Liver (tissue), 8 donors: ENCODE measurements at regions not wholly inside any gene's neighbourhood (a gene's known extent, or its start where the extent isn't known, plus 50 kb on each side); places are given as distances from the start of the nearest gene placed in this dataset.

ENCODE experiments used
- DNase-seq: peaks from one replicate; pipeline ENCODE4 v3.0.0-alpha.2; 2017; ENCODE audit warnings: low spot score
- H3K27ac ChIP-seq, 2 donors: one replicate each; pipeline ENCODE4 v1.7.0; 2013; ENCODE audit warnings: inconsistent platforms in 2 of 2, low read length in 2 of 2, control low read depth in 1 of 2, low read depth in 1 of 2, mild to moderate bottlenecking in 1 of 2
- H3K27me3 ChIP-seq, 4 donors: one replicate each; pipeline versions ENCODE4 v1.6.1 to v1.7.0; 2013; ENCODE audit warnings: low read length in 3 of 4, inconsistent platforms in 1 of 4, mild to moderate bottlenecking in 1 of 4, moderate library complexity in 1 of 4; ENCODE audit not compliant: control insufficient read depth in 4 of 4, insufficient read depth in 4 of 4
- H3K36me3 ChIP-seq, 4 donors: one replicate each; pipeline versions ENCODE4 v1.6.1 to v1.7.0; 2013; ENCODE audit warnings: low read length in 3 of 4, mild to moderate bottlenecking in 3 of 4, low read depth in 1 of 4, moderate library complexity in 1 of 4; ENCODE audit not compliant: control insufficient read depth in 4 of 4, insufficient read depth in 3 of 4
- H3K4me1 ChIP-seq, 4 donors: one replicate each; pipeline versions ENCODE4 v1.6.1 to v1.7.0; 2013; ENCODE audit warnings: low read length in 3 of 4, mild to moderate bottlenecking in 3 of 4, moderate library complexity in 1 of 4; ENCODE audit not compliant: control insufficient read depth in 4 of 4, insufficient read depth in 4 of 4
- H3K4me3 ChIP-seq, 3 donors: one replicate each; pipeline versions ENCODE4 v1.6.1 to v1.7.0; 2013; ENCODE audit warnings: low read length in 3 of 3, control low read depth in 1 of 3, low read depth in 1 of 3, mild to moderate bottlenecking in 1 of 3
- H3K9ac ChIP-seq, 2 donors: one replicate each; pipeline ENCODE4 v1.7.0; 2013; ENCODE audit warnings: low read length in 2 of 2, mild to moderate bottlenecking in 2 of 2, moderate library complexity in 2 of 2, control low read depth in 1 of 2, low read depth in 1 of 2
- H3K9me3 ChIP-seq, 4 donors: one replicate each; pipeline versions ENCODE4 v1.6.1 to v1.7.0; 2013; ENCODE audit warnings: low read length in 3 of 4; ENCODE audit not compliant: control insufficient read depth in 4 of 4
- ATF3 ChIP-seq: IDR thresholded peaks from 2 replicates; pipeline ENCODE4 v1.6.1; 2016; ENCODE audit warnings: antibody characterized with exemption
- CTCF ChIP-seq: fragments of 150-350 bp; IDR thresholded peaks from 2 replicates; pipeline ENCODE4 v1.5.1; 2017; ENCODE audit warnings: improper control_type of control experiment, low read depth, low read length; ENCODE audit not compliant: missing input control
- EGR1 ChIP-seq, 2 donors: IDR thresholded peaks; 2 replicates each; pipeline ENCODE4 v1.6.1; 2016 to 2018; ENCODE audit warnings: antibody characterized with exemption in 2 of 2, low read depth in 2 of 2
- FOXA1 ChIP-seq: IDR thresholded peaks from 2 replicates; pipeline ENCODE4 v1.6.1; 2016; ENCODE audit warnings: antibody characterized with exemption
- FOXA2 ChIP-seq: IDR thresholded peaks from 2 replicates; pipeline ENCODE4 v1.6.1; 2016; ENCODE audit warnings: antibody characterized with exemption
- GABPA ChIP-seq, 2 donors: IDR thresholded peaks in 1 of 2; conservative IDR thresholded peaks in 1 of 2; 2 replicates each; pipeline ENCODE4 v1.6.1; 2016; ENCODE audit warnings: antibody characterized with exemption in 2 of 2, mild to moderate bottlenecking in 1 of 2, moderate library complexity in 1 of 2
- HNF4A ChIP-seq, 2 donors: conservative IDR thresholded peaks; 2 replicates each; pipeline ENCODE4 v1.6.1; 2016; ENCODE audit warnings: antibody characterized with exemption in 2 of 2, mild to moderate bottlenecking in 2 of 2
- HNF4G ChIP-seq: IDR thresholded peaks from 2 replicates; pipeline ENCODE4 v1.6.1; 2016; ENCODE audit warnings: antibody characterized with exemption
- JUND ChIP-seq, 2 donors: IDR thresholded peaks; 2 replicates each; pipeline ENCODE4 v1.6.1; 2016; ENCODE audit warnings: antibody characterized with exemption in 2 of 2
- MAX ChIP-seq: IDR thresholded peaks from 2 replicates; pipeline ENCODE4 v1.6.1; 2016; ENCODE audit warnings: antibody characterized with exemption
- NR2F2 ChIP-seq: IDR thresholded peaks from 2 replicates; pipeline ENCODE4 v1.6.1; 2016; ENCODE audit warnings: antibody characterized with exemption
- RAD21 ChIP-seq, 2 donors: IDR thresholded peaks; 2 replicates each; pipeline ENCODE4 v1.6.1; 2016; ENCODE audit warnings: antibody characterized with exemption in 2 of 2, mild to moderate bottlenecking in 2 of 2
- REST ChIP-seq: IDR thresholded peaks from 2 replicates; pipeline ENCODE4 v1.6.1; 2016; ENCODE audit warnings: antibody characterized with exemption, mild to moderate bottlenecking
- RXRA ChIP-seq, 2 donors: IDR thresholded peaks; 2 replicates each; pipeline ENCODE4 v1.6.1; 2017 to 2018; ENCODE audit warnings: antibody characterized with exemption in 2 of 2, mild to moderate bottlenecking in 1 of 2
- SP1 ChIP-seq: IDR thresholded peaks from 2 replicates; pipeline ENCODE4 v1.6.1; 2018; ENCODE audit warnings: antibody characterized with exemption, mild to moderate bottlenecking
- TAF1 ChIP-seq: conservative IDR thresholded peaks from 2 replicates; pipeline ENCODE4 v1.6.1; 2016; ENCODE audit warnings: antibody characterized with exemption, mild to moderate bottlenecking
- YY1 ChIP-seq: IDR thresholded peaks from 2 replicates; pipeline ENCODE4 v1.6.1; 2016; ENCODE audit warnings: antibody characterized with exemption, mild to moderate bottlenecking
- ZBTB33 ChIP-seq: IDR thresholded peaks from 2 replicates; pipeline ENCODE4 v1.6.1; 2016; ENCODE audit warnings: antibody characterized with exemption
- WGBS: extraction: QIAGEN DNeasy Blood & Tissue Kit; methylation state at CpG from one replicate; pipeline ENCODE4 v1.1.7; 2013; 5-methylcytosine and 5-hydroxymethylcytosine counted together
- donor health status: healthy.
- donor health status: healthy.
- donor health status: healthy.
- donor health status: healthy.
- donor health status: healthy.

GRCh38 chr1:203968761-203969160 is 104.2 kb upstream of the SOX13 start:
- WGBS, result 86% methylated on average over 2 of the region's 2 CpGs
- Histone ChIP-seq H3K9me3 (peaks cover 0 to 5% (median 0%) of the 10 kb centered on the region in 4 donors), H3K9ac (no peak overlapping the region), H3K4me1 (no peaks in the 10 kb centered on the region), H3K27ac (no peak overlapping the region), H3K4me3 (no peak overlapping the region), H3K36me3 (no peaks in the 10 kb centered on the region), H3K27me3 (no peaks in the 10 kb centered on the region)
- no peak for TF ChIP-seq SP1
- DNase-seq, result no peak

- Histone ChIP-seq H3K4me3 (no peak overlapping the region), H3K36me3 (no peaks in the 10 kb centered on the region), H3K9ac (no peak overlapping the region), H3K27me3 (no peaks in the 10 kb centered on the region), H3K4me1 (no peaks in the 10 kb centered on the region), H3K9me3 (peaks cover 0 to 5% (median 0%) of the 10 kb centered on the region in 4 donors), H3K27ac (no peak overlapping the region)
- TF ChIP-seq MAX (no peak), REST (no peak), RAD21 (IDR thresholded peaks at IDR 0.05) (no peak), SP1 (no peak), EGR1 (IDR thresholded peaks at IDR 0.05; ENCODE audit: low read depth in 2 of 2) (no peak), TAF1 (no peak), NR2F2 (no peak), FOXA1 (no peak), JUND (IDR thresholded peaks at IDR 0.05) (no peak), FOXA2 (no peak), ATF3 (no peak), YY1 (no peak), HNF4G (no peak), HNF4A (conservative IDR thresholded peaks at IDR 0.05) (no peak), GABPA (IDR thresholded peaks at IDR 0.05 in 1 of 2, conservative IDR thresholded peaks at IDR 0.05 in 1 of 2) (no peak), RXRA (IDR thresholded peaks at IDR 0.05) (no peak), CTCF (no peak), ZBTB33 (no peak)
- DNase-seq, result no peak
- WGBS, result 89% methylated on average over 3 of the region's 3 CpGs
These were observed 103.1 kb upstream of the SOX13 start for GRCh38 chr1:203969846-203970245.
